ENCODE measurements at regions not wholly inside any gene's neighbourhood (a gene's known extent, or its start where the extent isn't known, plus 50 kb on each side); places are given as distances from the start of the nearest gene placed in this dataset.

DNA sequence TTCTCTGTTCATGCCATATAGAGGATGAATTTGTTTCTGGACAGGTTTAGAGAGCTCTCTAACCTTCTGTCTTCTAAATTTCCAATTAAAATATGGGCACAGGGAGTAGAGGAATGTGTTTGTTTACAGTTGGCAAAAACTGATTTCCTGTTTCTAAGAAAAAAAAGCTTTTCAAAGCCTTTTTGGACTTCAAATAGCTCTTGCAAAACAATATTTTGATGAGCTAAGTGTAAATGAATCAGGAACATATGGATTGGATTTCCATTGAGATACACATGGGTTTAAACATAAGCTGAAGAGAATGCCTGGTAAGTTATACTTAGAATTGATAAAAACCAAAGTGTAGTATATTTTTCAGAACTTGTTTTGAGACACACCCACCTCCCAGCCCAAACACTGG is 677.5 kb downstream of the NYAP2 start:
- H3K4me3 ChIP-seq (replicated peaks; ENCODE audit: low read depth, low read length): no peak overlapping the region
- TF ChIP-seq, protein P1, sequence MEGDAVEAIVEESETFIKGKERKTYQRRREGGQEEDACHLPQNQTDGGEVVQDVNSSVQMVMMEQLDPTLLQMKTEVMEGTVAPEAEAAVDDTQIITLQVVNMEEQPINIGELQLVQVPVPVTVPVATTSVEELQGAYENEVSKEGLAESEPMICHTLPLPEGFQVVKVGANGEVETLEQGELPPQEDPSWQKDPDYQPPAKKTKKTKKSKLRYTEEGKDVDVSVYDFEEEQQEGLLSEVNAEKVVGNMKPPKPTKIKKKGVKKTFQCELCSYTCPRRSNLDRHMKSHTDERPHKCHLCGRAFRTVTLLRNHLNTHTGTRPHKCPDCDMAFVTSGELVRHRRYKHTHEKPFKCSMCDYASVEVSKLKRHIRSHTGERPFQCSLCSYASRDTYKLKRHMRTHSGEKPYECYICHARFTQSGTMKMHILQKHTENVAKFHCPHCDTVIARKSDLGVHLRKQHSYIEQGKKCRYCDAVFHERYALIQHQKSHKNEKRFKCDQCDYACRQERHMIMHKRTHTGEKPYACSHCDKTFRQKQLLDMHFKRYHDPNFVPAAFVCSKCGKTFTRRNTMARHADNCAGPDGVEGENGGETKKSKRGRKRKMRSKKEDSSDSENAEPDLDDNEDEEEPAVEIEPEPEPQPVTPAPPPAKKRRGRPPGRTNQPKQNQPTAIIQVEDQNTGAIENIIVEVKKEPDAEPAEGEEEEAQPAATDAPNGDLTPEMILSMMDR (IDR thresholded peaks at IDR 0.05; ENCODE audit: low read depth, low read length, missing control alignments): no peak
- peak; percentile 62 for DNase-seq (ENCODE audit: extremely low read depth, low read depth)

- TF ChIP-seq, protein P1 (IDR thresholded peaks at IDR 0.05; ENCODE audit: low read depth, low read length, missing control alignments): no peak
- no peak for DNase-seq (ENCODE audit: extremely low read depth, low read depth)
- no peak overlapping the region for H3K4me3 ChIP-seq (replicated peaks; ENCODE audit: low read depth, low read length)
Observed at GRCh38 chr2:226076529-226076928, 677.0 kb downstream of the NYAP2 start.

GRCh38 chr2:226074391-226074790 is 674.9 kb downstream of the NYAP2 start:
- no peak for DNase-seq (ENCODE audit: extremely low read depth, low read depth)
- TF ChIP-seq, protein P1 (IDR thresholded peaks at IDR 0.05; ENCODE audit: low read depth, low read length, missing control alignments): no peak
- H3K4me3 ChIP-seq (replicated peaks; ENCODE audit: low read depth, low read length): no peak overlapping the region

GRCh38 chr2:226073496-226074160 is 674.1 kb downstream of the NYAP2 start:
- TF ChIP-seq, protein P1 (IDR thresholded peaks at IDR 0.05; ENCODE audit: low read depth, low read length, missing control alignments): no peak
- DNase-seq (ENCODE audit: extremely low read depth, low read depth): no peak

DNA sequence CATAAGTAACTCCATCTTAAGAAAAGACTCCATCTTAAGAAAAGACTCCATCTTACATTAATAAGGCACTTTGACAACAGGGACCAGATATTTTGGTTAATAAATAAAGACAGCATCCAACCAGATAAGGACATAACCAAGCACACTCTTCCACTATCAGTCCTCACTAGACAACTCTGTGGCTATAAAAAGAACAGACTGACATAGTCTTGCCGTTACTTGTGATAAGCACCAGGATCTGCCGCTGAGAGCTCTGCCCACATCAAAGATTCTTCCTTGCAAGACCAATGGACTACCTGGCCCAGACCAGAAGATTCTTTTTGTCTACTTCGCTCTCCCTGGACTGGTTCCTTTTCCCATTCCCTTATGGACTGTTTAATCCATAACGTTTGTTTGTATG is 667.4 kb downstream of the NYAP2 start:
- TF ChIP-seq, protein P1 (IDR thresholded peaks at IDR 0.05; ENCODE audit: low read depth, low read length, missing control alignments): no peak
- no peak for DNase-seq (ENCODE audit: extremely low read depth, low read depth)
- H3K4me3 ChIP-seq (replicated peaks; ENCODE audit: low read depth, low read length): no peak overlapping the region

More at GRCh38 chr2:226073496-226074160, 674.1 kb downstream of the NYAP2 start:
- no peak overlapping the region for H3K4me3 ChIP-seq (replicated peaks; ENCODE audit: low read depth, low read length)

DNA sequence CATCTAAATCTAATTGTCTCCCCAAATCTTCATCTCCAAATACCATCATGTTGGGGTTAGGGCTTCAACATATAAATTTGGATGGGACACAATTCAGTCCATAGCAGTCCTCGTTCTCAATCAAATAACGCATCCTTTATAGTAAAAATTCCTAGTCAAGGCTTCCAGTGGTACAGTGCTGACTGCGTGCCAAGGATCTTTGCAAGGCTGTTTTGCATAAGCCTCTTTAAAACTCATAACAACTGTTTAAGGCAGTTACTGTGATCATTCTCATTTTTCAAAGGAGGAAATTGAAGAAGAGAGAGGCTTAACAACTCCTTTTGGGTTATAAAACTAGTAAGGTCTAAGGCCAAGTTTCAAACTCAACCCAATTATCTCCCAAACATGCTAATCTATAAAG is 666.9 kb downstream of the NYAP2 start:
- no peak for DNase-seq (ENCODE audit: extremely low read depth, low read depth)
- H3K4me3 ChIP-seq (replicated peaks; ENCODE audit: low read depth, low read length): no peak overlapping the region
- TF ChIP-seq, protein P1 (IDR thresholded peaks at IDR 0.05; ENCODE audit: low read depth, low read length, missing control alignments): no peak

Data from HFF-Myc (cell line).